Fibroblast of lung (primary cell): ENCODE measurements at regions not wholly inside any gene's neighbourhood (a gene's known extent, or its start where the extent isn't known, plus 50 kb on each side); places are given as distances from the start of the nearest gene placed in this dataset.
A peak's percentile ranks its signal among the peaks of the same experiment; 100 is the strongest.

Experiments used
- DNase-seq, 2 donors: peaks; one replicate each; pipeline versions ENCODE4 v3.0.0 to v3.0.0-alpha.2; 2010; ENCODE audit warnings: low read depth in 2 of 2
- H2AFZ ChIP-seq: 2 replicates; pipeline ENCODE4 v1.5.1; 2012; ENCODE audit warnings: low read length, control low read depth, inconsistent platforms
- H3K27ac ChIP-seq: 2 replicates; pipeline ENCODE4 v1.5.1; 2011; ENCODE audit warnings: low read length, control low read depth; ENCODE audit not compliant: insufficient read depth
- H3K27me3 ChIP-seq: 2 replicates; pipeline ENCODE4 v1.5.1; 2011; ENCODE audit warnings: mild to moderate bottlenecking, low read length; ENCODE audit not compliant: control insufficient read depth, insufficient read depth
- H3K36me3 ChIP-seq: 2 replicates; pipeline ENCODE4 v1.5.1; 2011; ENCODE audit warnings: low read length; ENCODE audit not compliant: control insufficient read depth, insufficient read depth
- H3K4me1 ChIP-seq: 2 replicates; pipeline ENCODE4 v1.5.1; 2011; ENCODE audit warnings: low read length; ENCODE audit not compliant: control insufficient read depth, insufficient read depth; ENCODE audit errors: extremely low read depth
- H3K4me2 ChIP-seq: 2 replicates; pipeline ENCODE4 v1.5.1; 2011; ENCODE audit warnings: low read length, control low read depth; ENCODE audit not compliant: insufficient read depth; ENCODE audit errors: extremely low read depth
- H3K4me3 ChIP-seq, 4 experiments: fragments of 200-600 bp in 1 of 4; sonication (generic) in 1 of 4; replicated peaks in 1 of 4; 2 replicates each; pipeline ENCODE4 v1.5.1; 2011 to 2016; ENCODE audit warnings: low read length in 4 of 4, low read depth in 3 of 4, mild to moderate bottlenecking in 3 of 4, control low read depth in 2 of 4, inconsistent platforms in 1 of 4, mixed read lengths in 1 of 4; ENCODE audit not compliant: insufficient read depth in 1 of 4; ENCODE audit errors: control extremely low read depth in 1 of 4
- H3K79me2 ChIP-seq: 2 replicates; pipeline ENCODE4 v1.5.1; 2012; ENCODE audit warnings: mild to moderate bottlenecking, low read length, inconsistent platforms; ENCODE audit not compliant: control insufficient read depth, insufficient read depth
- H3K9ac ChIP-seq: 2 replicates; pipeline ENCODE4 v1.5.1; 2011; ENCODE audit warnings: mild to moderate bottlenecking, low read length, control low read depth; ENCODE audit not compliant: insufficient read depth
- H3K9me3 ChIP-seq: 2 replicates; pipeline ENCODE4 v1.5.1; 2012; ENCODE audit warnings: low read depth, low read length; ENCODE audit not compliant: control insufficient read depth, insufficient read depth
- H4K20me1 ChIP-seq: 2 replicates; pipeline ENCODE4 v1.5.1; 2011; ENCODE audit warnings: low read length; ENCODE audit not compliant: control insufficient read depth, insufficient read depth; ENCODE audit errors: extremely low read depth
- EZH2 ChIP-seq: IDR thresholded peaks from 2 replicates; pipeline ENCODE4 v1.5.1; 2012; ENCODE audit warnings: low read length, control low read depth, mild to moderate bottlenecking; ENCODE audit errors: missing control alignments
- TF ChIP-seq, protein P1 (sequence below), 2 donors: IDR thresholded peaks in 1 of 2; conservative IDR thresholded peaks in 1 of 2; 1 replicate in 1 of 2; 2 replicates in 1 of 2; pipeline ENCODE4 v1.5.1; 2011 to 2012; ENCODE audit warnings: low read length in 2 of 2, control low read depth in 1 of 2, inconsistent platforms in 1 of 2, low read depth in 1 of 2, mild to moderate bottlenecking in 1 of 2

GRCh38 chr5:9895302-9895645 lies 265.1 kb upstream of the TAS2R1 start:
- Histone ChIP-seq H3K4me2 (no peak overlapping the region), H3K79me2 (no peaks in the 10 kb centered on the region), H3K9me3 (no peaks in the 10 kb centered on the region), H4K20me1 (no peaks in the 10 kb centered on the region), H2AFZ (no peak overlapping the region), H3K4me3 (no peak overlapping the region), H3K27me3 (no peaks in the 10 kb centered on the region), H3K4me1 (no peaks in the 10 kb centered on the region), H3K36me3 (no peaks in the 10 kb centered on the region), H3K27ac (no peak overlapping the region), H3K9ac (no peak overlapping the region)
- no peak for DNase-seq
- no peak for TF ChIP-seq EZH2
- TF ChIP-seq, protein P1, sequence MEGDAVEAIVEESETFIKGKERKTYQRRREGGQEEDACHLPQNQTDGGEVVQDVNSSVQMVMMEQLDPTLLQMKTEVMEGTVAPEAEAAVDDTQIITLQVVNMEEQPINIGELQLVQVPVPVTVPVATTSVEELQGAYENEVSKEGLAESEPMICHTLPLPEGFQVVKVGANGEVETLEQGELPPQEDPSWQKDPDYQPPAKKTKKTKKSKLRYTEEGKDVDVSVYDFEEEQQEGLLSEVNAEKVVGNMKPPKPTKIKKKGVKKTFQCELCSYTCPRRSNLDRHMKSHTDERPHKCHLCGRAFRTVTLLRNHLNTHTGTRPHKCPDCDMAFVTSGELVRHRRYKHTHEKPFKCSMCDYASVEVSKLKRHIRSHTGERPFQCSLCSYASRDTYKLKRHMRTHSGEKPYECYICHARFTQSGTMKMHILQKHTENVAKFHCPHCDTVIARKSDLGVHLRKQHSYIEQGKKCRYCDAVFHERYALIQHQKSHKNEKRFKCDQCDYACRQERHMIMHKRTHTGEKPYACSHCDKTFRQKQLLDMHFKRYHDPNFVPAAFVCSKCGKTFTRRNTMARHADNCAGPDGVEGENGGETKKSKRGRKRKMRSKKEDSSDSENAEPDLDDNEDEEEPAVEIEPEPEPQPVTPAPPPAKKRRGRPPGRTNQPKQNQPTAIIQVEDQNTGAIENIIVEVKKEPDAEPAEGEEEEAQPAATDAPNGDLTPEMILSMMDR (conservative IDR thresholded peaks at IDR 0.05 in 1 of 2, IDR thresholded peaks at IDR 0.05 in 1 of 2; ENCODE audit: low read depth in 1 of 2, low read length in 2 of 2): no peak

GRCh38 chr5:9894571-9895301 lies 264.6 kb upstream of the TAS2R1 start:
- no peaks in the 10 kb centered on the region for H3K9me3 ChIP-seq
- H3K79me2 ChIP-seq: no peaks in the 10 kb centered on the region
- H3K4me2 ChIP-seq: no peak overlapping the region
- no peak overlapping the region for H2AFZ ChIP-seq
- H3K27ac ChIP-seq: no peak overlapping the region
- H3K27me3 ChIP-seq: no peaks in the 10 kb centered on the region
- H3K9ac ChIP-seq: no peak overlapping the region
- no peaks in the 10 kb centered on the region for H3K36me3 ChIP-seq
- H3K4me1 ChIP-seq: no peaks in the 10 kb centered on the region
- no peaks in the 10 kb centered on the region for H4K20me1 ChIP-seq
- no peak overlapping the region for H3K4me3 ChIP-seq
- no peak for DNase-seq
- TF ChIP-seq EZH2: no peak
- TF ChIP-seq, protein P1 (conservative IDR thresholded peaks at IDR 0.05 in 1 of 2, IDR thresholded peaks at IDR 0.05 in 1 of 2; ENCODE audit: low read depth in 1 of 2, low read length in 2 of 2): no peak

DNA sequence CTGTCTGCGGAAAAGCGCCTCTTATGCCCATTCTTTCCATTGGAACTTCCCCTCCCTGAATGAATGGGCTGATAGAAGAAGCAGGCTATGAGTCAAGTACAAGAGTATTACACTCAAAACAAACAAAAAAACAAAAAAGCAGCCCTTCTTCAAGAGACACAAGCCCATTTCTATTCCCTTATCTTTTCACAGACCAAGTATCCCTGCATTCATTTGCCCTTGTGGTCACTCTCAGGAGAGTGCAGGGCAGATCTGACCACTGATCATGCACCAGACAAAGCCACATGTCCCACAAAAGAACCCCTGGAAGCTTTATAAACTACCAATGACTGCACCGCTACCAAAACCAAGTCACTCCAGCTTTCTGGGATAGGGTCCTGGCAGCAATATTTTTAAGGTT lies 262.5 kb upstream of the TAS2R1 start:
- no peaks in the 10 kb centered on the region for H3K79me2 ChIP-seq
- no peaks in the 10 kb centered on the region for H3K36me3 ChIP-seq
- H3K27ac ChIP-seq: no peak overlapping the region
- H2AFZ ChIP-seq: no peak overlapping the region
- no peak overlapping the region for H3K4me2 ChIP-seq
- no peaks in the 10 kb centered on the region for H3K27me3 ChIP-seq
- no peak overlapping the region for H3K4me3 ChIP-seq
- TF ChIP-seq, protein P1 (conservative IDR thresholded peaks at IDR 0.05 in 1 of 2, IDR thresholded peaks at IDR 0.05 in 1 of 2; ENCODE audit: low read depth in 1 of 2, low read length in 2 of 2): no peak
- TF ChIP-seq EZH2: no peak
- H3K9me3 ChIP-seq: no peaks in the 10 kb centered on the region
- no peak overlapping the region for H3K9ac ChIP-seq
- H3K4me1 ChIP-seq: peaks cover 3% of the 10 kb centered on the region
- no peaks in the 10 kb centered on the region for H4K20me1 ChIP-seq
- peak in 1 of 2 donors; percentile 12 for DNase-seq
